ENCODE measurements at regions not wholly inside any gene's neighbourhood (a gene's known extent, or its start where the extent isn't known, plus 50 kb on each side); places are given as distances from the start of the nearest gene placed in this dataset.

- TF ChIP-seq POLR2A (IDR thresholded peaks at IDR 0.05) (no peak), CTCF (IDR thresholded peaks at IDR 0.05) (no peak)
These were observed 601.5 kb downstream of the UTRN start for GRCh38 chr6:144886682-144887081.
